Type B pancreatic cell (in vitro differentiated cells): ENCODE measurements at regions not wholly inside any gene's neighbourhood (a gene's known extent, or its start where the extent isn't known, plus 50 kb on each side); places are given as distances from the start of the nearest gene placed in this dataset.

Source experiments
- DNase-seq: peaks from one replicate; pipeline ENCODE4 v3.0.0; 2021; ENCODE audit warnings: mixed read lengths; ENCODE audit not compliant: unreplicated experiment; ENCODE audit errors: extremely low spot score
- H3K27ac Mint-ChIP-seq: 2 replicates; pipeline ENCODE4 v1.8.0; 2021; ENCODE audit warnings: mild to moderate bottlenecking, mixed read lengths
- H3K27me3 Mint-ChIP-seq: 2 replicates; pipeline ENCODE4 v1.8.0; 2021; ENCODE audit warnings: mixed read lengths
- H3K36me3 Mint-ChIP-seq: 2 replicates; pipeline ENCODE4 v1.8.0; 2021; ENCODE audit warnings: mixed read lengths
- H3K4me1 Mint-ChIP-seq: one replicate; pipeline ENCODE4 v1.8.0; 2021; ENCODE audit warnings: mixed read lengths; ENCODE audit not compliant: unreplicated experiment
- H3K4me3 Mint-ChIP-seq: 2 replicates; pipeline ENCODE4 v1.8.0; 2021; ENCODE audit warnings: mild to moderate bottlenecking, mixed read lengths
- H3K9me3 Mint-ChIP-seq: 2 replicates; pipeline ENCODE4 v1.8.0; 2021; ENCODE audit warnings: mixed read lengths
- CTCF ChIP-seq: fragments of 200-600 bp; sonication (generic); conservative IDR thresholded peaks from 2 replicates; pipeline ENCODE4 v1.5.0; 2021; ENCODE audit warnings: antibody characterized with exemption, mild to moderate bottlenecking

DNA sequence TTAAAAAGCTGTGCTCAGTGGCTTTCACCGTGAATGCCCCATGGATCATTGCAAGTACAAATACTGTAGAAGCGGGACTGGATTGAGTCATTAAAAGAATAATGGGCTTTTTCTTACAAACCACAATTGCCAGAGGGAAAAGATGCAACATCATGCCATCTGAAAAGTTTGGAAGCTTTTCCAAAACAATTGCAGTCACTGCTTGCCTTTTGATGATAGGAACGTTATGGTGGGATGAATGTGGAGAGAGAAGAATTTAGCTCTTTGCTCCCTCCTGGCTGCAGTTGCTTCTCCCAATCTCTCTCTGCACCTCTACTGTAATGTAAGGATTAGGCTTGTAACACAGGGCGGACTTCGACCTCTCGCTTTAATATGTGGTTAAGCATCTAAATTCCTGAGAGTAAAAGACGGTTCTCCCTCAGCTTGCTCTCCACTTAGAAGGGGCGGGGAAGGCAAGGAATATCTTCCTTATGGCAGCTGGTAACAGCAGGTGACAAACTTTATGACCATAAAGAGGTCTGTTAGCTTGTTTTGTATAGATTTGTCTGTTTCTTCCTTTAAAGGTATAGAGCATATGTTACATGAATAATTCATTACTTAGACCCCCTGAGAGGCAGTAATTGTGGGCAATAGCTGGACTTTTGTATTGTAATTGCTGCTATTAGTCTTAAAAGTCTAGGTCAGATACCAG, 376.1 kb downstream of the UTRN start:
- Mint-ChIP-seq H3K36me3 (peaks cover 3% of the 10 kb centered on the region), H3K9me3 (no peaks in the 10 kb centered on the region), H3K4me3 (peak overlapping the region; percentile 52), H3K27me3 (no peaks in the 10 kb centered on the region), H3K27ac (no peak overlapping the region), H3K4me1 (peaks cover 40% of the 10 kb centered on the region)
- DNase-seq, result no peak
- no peak for TF ChIP-seq CTCF

GRCh38 chr6:144662812-144663365, 377.8 kb downstream of the UTRN start:
- no peak for TF ChIP-seq CTCF
- Mint-ChIP-seq H3K27ac (no peak overlapping the region), H3K36me3 (peaks cover 3% of the 10 kb centered on the region), H3K9me3 (no peaks in the 10 kb centered on the region), H3K4me3 (no peak overlapping the region), H3K4me1 (peaks cover 34% of the 10 kb centered on the region), H3K27me3 (no peaks in the 10 kb centered on the region)
- DNase-seq, result no peak

GRCh38 chr6:144664281-144664680, 379.1 kb downstream of the UTRN start:
- Mint-ChIP-seq H3K4me1 (peaks cover 28% of the 10 kb centered on the region), H3K4me3 (no peak overlapping the region), H3K27me3 (no peaks in the 10 kb centered on the region), H3K9me3 (no peaks in the 10 kb centered on the region), H3K36me3 (peaks cover 3% of the 10 kb centered on the region), H3K27ac (no peak overlapping the region)
- no peak for TF ChIP-seq CTCF
- no peak for DNase-seq

DNA sequence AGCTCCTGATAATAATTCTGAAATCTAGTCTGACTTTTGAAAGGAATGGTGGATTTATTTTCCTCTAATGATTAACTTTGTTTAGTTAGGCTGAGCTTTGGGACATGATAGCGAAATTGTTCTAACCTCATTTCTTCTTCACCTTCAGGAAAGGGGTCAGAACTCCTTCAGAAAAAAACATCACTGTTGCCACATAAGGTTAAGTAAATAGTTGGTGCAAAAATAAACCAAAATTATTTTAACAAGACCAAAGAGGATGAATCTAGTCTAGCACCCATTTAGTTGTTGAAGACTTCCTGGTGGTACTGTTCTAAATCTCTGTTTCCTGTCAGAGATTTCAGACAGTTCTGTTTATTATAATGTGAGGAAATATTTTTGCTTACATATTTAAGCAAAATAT, 379.8 kb downstream of the UTRN start:
- no peak overlapping the region for H3K4me3 Mint-ChIP-seq
- H3K27ac Mint-ChIP-seq, result no peak overlapping the region
- no peak for TF ChIP-seq CTCF
- H3K4me1 Mint-ChIP-seq, result peaks cover 21% of the 10 kb centered on the region
- H3K36me3 Mint-ChIP-seq, result peaks cover 6% of the 10 kb centered on the region
- H3K27me3 Mint-ChIP-seq, result no peaks in the 10 kb centered on the region
- peaks cover 4% of the 10 kb centered on the region for H3K9me3 Mint-ChIP-seq
- no peak for DNase-seq

DNA sequence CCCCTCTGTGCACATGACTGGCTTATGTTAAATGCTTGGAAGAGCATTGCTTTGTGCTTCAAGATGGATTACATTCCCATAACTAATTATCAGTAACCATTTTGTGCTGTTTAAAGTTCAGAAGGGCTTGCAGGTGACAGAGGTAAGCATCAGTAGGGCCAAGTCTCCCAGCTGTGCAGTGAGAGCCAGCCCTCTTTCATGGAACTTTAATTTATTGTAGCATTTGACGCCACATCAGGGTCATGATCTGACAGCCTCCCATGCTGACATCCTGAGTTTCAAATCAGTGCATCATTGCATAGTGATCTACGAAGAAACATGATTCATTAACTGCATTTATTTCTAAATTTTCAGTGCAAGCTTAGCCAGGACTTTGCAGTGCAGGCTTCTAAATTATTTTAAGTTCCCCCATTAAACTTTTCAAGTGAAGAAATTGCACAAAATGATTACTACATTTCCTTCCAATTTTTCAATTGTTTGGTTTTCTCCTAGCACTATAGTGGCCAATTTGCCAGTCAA, 380.9 kb downstream of the UTRN start:
- peaks cover 10% of the 10 kb centered on the region for H3K4me1 Mint-ChIP-seq
- H3K36me3 Mint-ChIP-seq, result peaks cover 10% of the 10 kb centered on the region
- H3K4me3 Mint-ChIP-seq, result no peak overlapping the region
- TF ChIP-seq CTCF, result no peak
- no peaks in the 10 kb centered on the region for H3K27me3 Mint-ChIP-seq
- H3K9me3 Mint-ChIP-seq, result peaks cover 4% of the 10 kb centered on the region
- no peak overlapping the region for H3K27ac Mint-ChIP-seq
- no peak for DNase-seq
